IMR-90 (cell line): ENCODE measurements at regions not wholly inside any gene's neighbourhood (a gene's known extent, or its start where the extent isn't known, plus 50 kb on each side); places are given as distances from the start of the nearest gene placed in this dataset.

Experiments used
- ATAC-seq: fragments of 200-7000 bp; cut with Tn5 transposase; 2 replicates; pipeline ENCODE4 v1.9.1; 2020; ENCODE audit warnings: low read depth, mild to moderate bottlenecking, moderate library complexity
- BruUV-seq: library from RNA; stranded (reverse); fragments of 400-500 nt; replicated peaks from 2 replicates; lab custom pipeline; 2021; lab: Mats Ljungman, UMichigan
- CTCF ChIA-PET: fragments of 300-600 bp; formaldehyde crosslinking; extraction: SDS; loops from one replicate; lab custom pipeline; 2021; ENCODE audit warnings: antibody characterized with exemption; lab: Yijun Ruan, JAX
- POLR2A ChIA-PET: fragments of 300-600 bp; sonication (Branson Sonifier 250); formaldehyde crosslinking; loops from one replicate; lab custom pipeline; 2022; ENCODE audit warnings: antibody characterized with exemption; ENCODE audit not compliant: unreplicated experiment; lab: Charles Lee
- DNase-seq: peaks from one replicate; pipeline ENCODE4 v3.0.0; 2013
- H2AFZ ChIP-seq: replicated peaks from 2 replicates; pipeline ENCODE3; 2013; ENCODE audit warnings: low read length, mild to moderate bottlenecking; ENCODE audit not compliant: poor library complexity
- H2AK5ac ChIP-seq: 2 replicates; pipeline ENCODE4 v1.6.1; 2013; ENCODE audit warnings: low read depth, low read length, inconsistent platforms
- H2AK9ac ChIP-seq: replicated peaks from 2 replicates; pipeline ENCODE3; 2013; ENCODE audit warnings: mild to moderate bottlenecking, low read depth, low read length, moderate library complexity; ENCODE audit not compliant: poor library complexity
- H2BK120ac ChIP-seq: 2 replicates; pipeline ENCODE4 v1.6.1; 2013; ENCODE audit warnings: low read depth, low read length, inconsistent platforms
- H2BK15ac ChIP-seq: 3 replicates; pipeline ENCODE4 v1.6.1; 2013; ENCODE audit warnings: low read depth, low read length, inconsistent platforms
- H2BK20ac ChIP-seq: 2 replicates; pipeline ENCODE4 v1.6.1; 2013; ENCODE audit warnings: low read depth, mild to moderate bottlenecking, inconsistent platforms, low read length, moderate library complexity
- H2BK5ac ChIP-seq: 2 replicates; pipeline ENCODE4 v1.6.1; 2013; ENCODE audit warnings: mild to moderate bottlenecking, low read depth, low read length, inconsistent platforms; ENCODE audit not compliant: poor library complexity, severe bottlenecking
- H3K14ac ChIP-seq: replicated peaks from 2 replicates; pipeline ENCODE4 v1.6.1; 2013; ENCODE audit warnings: low read depth, low read length, inconsistent platforms
- H3K18ac ChIP-seq: 2 replicates; pipeline ENCODE4 v1.6.1; 2013; ENCODE audit warnings: low read depth, low read length, control low read depth
- H3K23ac ChIP-seq: 2 replicates; pipeline ENCODE4 v1.6.1; 2013; ENCODE audit warnings: low read depth, low read length, inconsistent platforms
- H3K27ac ChIP-seq: 2 replicates; pipeline ENCODE4 v1.5.1; 2013; ENCODE audit warnings: mild to moderate bottlenecking, control low read depth, low read length; ENCODE audit not compliant: insufficient read depth
- H3K27me3 ChIP-seq: 2 replicates; pipeline ENCODE4 v1.6.1; 2013; ENCODE audit warnings: low read length; ENCODE audit not compliant: control insufficient read depth, insufficient read depth
- H3K36me3 ChIP-seq: 2 replicates; pipeline ENCODE4 v1.6.1; 2013; ENCODE audit warnings: low read length, mixed read lengths; ENCODE audit not compliant: control insufficient read depth, insufficient read depth
- H3K4ac ChIP-seq: 2 replicates; pipeline ENCODE4 v1.6.1; 2013; ENCODE audit warnings: low read depth, low read length, inconsistent platforms
- H3K4me1 ChIP-seq: 2 replicates; pipeline ENCODE4 v1.6.1; 2013; ENCODE audit warnings: low read length, mixed read lengths; ENCODE audit not compliant: control insufficient read depth, insufficient read depth
- H3K4me2 ChIP-seq: 2 replicates; pipeline ENCODE4 v1.6.1; 2013; ENCODE audit warnings: low read depth, mild to moderate bottlenecking, control low read depth, low read length, moderate library complexity
- H3K4me3 ChIP-seq: 2 replicates; pipeline ENCODE4 v1.5.1; 2013; ENCODE audit warnings: low read depth, mild to moderate bottlenecking, control low read depth, low read length, moderate library complexity; ENCODE audit not compliant: insufficient read depth
- H3K56ac ChIP-seq: 2 replicates; pipeline ENCODE4 v1.6.1; 2013; ENCODE audit warnings: low read length, inconsistent platforms; ENCODE audit not compliant: insufficient read depth; ENCODE audit errors: extremely low read depth
- H3K79me1 ChIP-seq, 2 experiments: 2 replicates each; pipeline ENCODE4 v1.6.1; 2013; ENCODE audit warnings: low read length in 2 of 2, inconsistent platforms in 1 of 2, low read depth in 1 of 2
- H3K9ac ChIP-seq: 2 replicates; pipeline ENCODE4 v1.6.1; 2013; ENCODE audit warnings: low read depth, low read length, control low read depth
- H3K9me1 ChIP-seq: 2 replicates; pipeline ENCODE4 v1.6.1; 2013; ENCODE audit warnings: low read length, inconsistent platforms; ENCODE audit not compliant: insufficient read depth
- H3K9me3 ChIP-seq: 2 replicates; pipeline ENCODE4 v1.6.1; 2013; ENCODE audit warnings: low read length; ENCODE audit not compliant: control insufficient read depth, insufficient read depth
- H4K20me1 ChIP-seq: 2 replicates; pipeline ENCODE4 v1.6.1; 2013; ENCODE audit warnings: low read length, inconsistent platforms; ENCODE audit not compliant: insufficient read depth
- H4K5ac ChIP-seq: 2 replicates; pipeline ENCODE4 v1.6.1; 2013; ENCODE audit warnings: mild to moderate bottlenecking, low read depth, low read length, control low read depth
- H4K8ac ChIP-seq, 2 experiments: 2 replicates each; pipeline ENCODE4 v1.6.1; 2013; ENCODE audit warnings: low read depth in 2 of 2, low read length in 2 of 2, control low read depth in 1 of 2, inconsistent platforms in 1 of 2
- H4K91ac ChIP-seq: 2 replicates; pipeline ENCODE4 v1.6.1; 2013; ENCODE audit warnings: low read depth, low read length, inconsistent platforms; ENCODE audit not compliant: insufficient read depth
- FOS ChIP-seq: fragments of 150-350 bp; IDR thresholded peaks from 2 replicates; pipeline ENCODE4 v1.6.1; 2016; ENCODE audit warnings: low read depth, low read length
- MAZ ChIP-seq: IDR thresholded peaks from 2 replicates; pipeline ENCODE4 v1.6.1; 2012; ENCODE audit warnings: low read depth, mild to moderate bottlenecking, low read length, improper control_type of control experiment, moderate library complexity, borderline replicate concordance
- NFE2L2 ChIP-seq: fragments of 150-350 bp; IDR thresholded peaks from 2 replicates; pipeline ENCODE4 v1.6.1; 2016; ENCODE audit warnings: low read depth, mild to moderate bottlenecking, low read length
- POLR2A ChIP-seq: IDR thresholded peaks from 2 replicates; pipeline ENCODE4 v1.6.1; 2012; ENCODE audit warnings: mild to moderate bottlenecking, low read depth, low read length
- SMC3 ChIP-seq: fragments of 150-350 bp; IDR thresholded peaks from 2 replicates; pipeline ENCODE4 v1.6.1; 2016; ENCODE audit warnings: low read depth, mild to moderate bottlenecking, antibody characterized with exemption, low read length, moderate library complexity
- dilution Hi-C: fragments of 300-500 bp; cut with HindIII; formaldehyde crosslinking; loops from one replicate; pipeline ENCODE4 v1.14.3; 2018; ENCODE audit warnings: low sequenced_read_pairs; ENCODE audit not compliant: unreplicated experiment
- in situ Hi-C: fragments of 300-500 bp; cut with MboI; formaldehyde crosslinking; loops from 3 replicates; pipeline ENCODE4 v1.14.3; 2019; ENCODE audit warnings: low sequenced_read_pairs, inconsistent platforms, mixed read lengths
- intact Hi-C: fragments of 100-400 bp; cut with micrococcal nuclease; formaldehyde crosslinking; loops from 2 replicates; pipeline ENCODE4 v1.10.0; 2022

- Histone ChIP-seq H3K4me3 (no peak overlapping the region), H3K36me3 (no peaks in the 10 kb centered on the region), H3K27ac (no peak overlapping the region), H3K9ac (no peak overlapping the region), H4K8ac (no peak overlapping the region), H2BK120ac (no peak overlapping the region), H3K27me3 (no peaks in the 10 kb centered on the region), H3K18ac (no peak overlapping the region), H3K4me1 (no peaks in the 10 kb centered on the region), H3K23ac (no peak overlapping the region), H3K14ac (no peak overlapping the region), H3K56ac (no peak overlapping the region), H3K79me1 (no peaks in the 10 kb centered on the region), H2AFZ (no peak overlapping the region), H3K9me1 (no peaks in the 10 kb centered on the region), H4K91ac (no peak overlapping the region), H4K5ac (no peak overlapping the region), H3K4me2 (no peak overlapping the region), H2BK20ac (no peak overlapping the region), H3K4ac (no peak overlapping the region), H4K20me1 (no peaks in the 10 kb centered on the region), H3K9me3 (no peaks in the 10 kb centered on the region), H2AK5ac (no peak overlapping the region), H2AK9ac (no peak overlapping the region), H2BK15ac (no peak overlapping the region), H2BK5ac (no peak overlapping the region)
- no TSS peak for BruUV-seq
- CTCF ChIA-PET: no interaction called here
- dilution Hi-C loops (no loop called here), intact Hi-C loops (no loop called here), in situ Hi-C loops (no loop called here)
- POLR2A ChIA-PET: no interaction called here
- no peak for ATAC-seq
- no peak for TF ChIP-seq SMC3
- no peak for TF ChIP-seq FOS
- no peak for TF ChIP-seq MAZ
- TF ChIP-seq NFE2L2: no peak
- no peak for TF ChIP-seq POLR2A
- no peak for DNase-seq
These were observed 289.8 kb upstream of the SNX7 start for GRCh38 chr1:98371764-98372163.
